ENCODE measurements at regions not wholly inside any gene's neighbourhood (a gene's known extent, or its start where the extent isn't known, plus 50 kb on each side); places are given as distances from the start of the nearest gene placed in this dataset.
"Not testable (repeated sequence)": the region's sequence is repeated elsewhere in the genome, so short reads cannot be mapped to it uniquely, and the experiment has no call there.

- not testable (repeated sequence) for H3K27ac ChIP-seq (ENCODE audit: low read depth, low read length); H3K9ac ChIP-seq (ENCODE audit: low read length); H3K4me3 ChIP-seq (ENCODE audit: low read depth, low read length); H3K36me3 ChIP-seq (ENCODE audit: control insufficient read depth, insufficient read depth, low read length); H3K27me3 ChIP-seq (ENCODE audit: control insufficient read depth, insufficient read depth, low read length); H3K4me1 ChIP-seq (ENCODE audit: control insufficient read depth, insufficient read depth, low read length)
- peaks cover 15% of the 10 kb centered on the region; the same call in 1 of the 2 replicates for H3K9me3 ChIP-seq (ENCODE audit: control insufficient read depth, insufficient read depth, low read depth, low read length)
Observed at GRCh38 chr6:40865259-40865658, 173.8 kb downstream of the UNC5CL start.

DNA sequence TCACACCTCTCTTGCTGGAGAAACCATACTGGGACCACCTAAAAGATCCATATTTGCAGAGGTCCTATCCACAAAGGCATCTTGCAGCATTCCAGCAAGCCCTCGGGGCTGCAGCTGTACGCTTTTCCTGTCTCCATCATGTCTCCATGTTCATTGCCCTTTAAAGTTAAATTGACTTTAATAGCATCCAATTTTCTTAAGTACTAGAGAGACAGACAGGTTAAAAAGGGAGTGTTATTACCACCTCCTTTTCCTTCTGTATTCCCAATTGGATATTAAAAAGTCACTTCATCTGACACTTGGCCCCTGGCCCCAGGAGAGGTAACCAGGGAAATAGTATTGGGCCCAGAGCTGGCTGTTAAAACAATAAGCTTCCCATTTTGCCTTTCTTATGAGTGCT, 178.6 kb downstream of the UNC5CL start:
- Histone ChIP-seq H3K36me3 (ENCODE audit: control insufficient read depth, insufficient read depth, low read length) (no peaks in the 10 kb centered on the region), H3K4me3 (ENCODE audit: low read depth, low read length) (no peak overlapping the region), H3K27ac (ENCODE audit: low read depth, low read length) (no peak overlapping the region), H3K4me1 (ENCODE audit: control insufficient read depth, insufficient read depth, low read length) (no peaks in the 10 kb centered on the region), H3K9ac (ENCODE audit: low read length) (no peak overlapping the region), H3K27me3 (ENCODE audit: control insufficient read depth, insufficient read depth, low read length) (no peaks in the 10 kb centered on the region), H3K9me3 (ENCODE audit: control insufficient read depth, insufficient read depth, low read depth, low read length) (peaks cover 8% of the 10 kb centered on the region; the same call in 1 of the 2 replicates)

GRCh38 chr6:40856271-40856670, 182.8 kb downstream of the UNC5CL start:
- Histone ChIP-seq H3K9me3 (ENCODE audit: control insufficient read depth, insufficient read depth, low read depth, low read length) (no peaks in the 10 kb centered on the region), H3K4me3 (ENCODE audit: low read depth, low read length) (no peak overlapping the region), H3K27ac (ENCODE audit: low read depth, low read length) (no peak overlapping the region), H3K36me3 (ENCODE audit: control insufficient read depth, insufficient read depth, low read length) (no peaks in the 10 kb centered on the region), H3K9ac (ENCODE audit: low read length) (no peak overlapping the region), H3K4me1 (ENCODE audit: control insufficient read depth, insufficient read depth, low read length) (no peaks in the 10 kb centered on the region), H3K27me3 (ENCODE audit: control insufficient read depth, insufficient read depth, low read length) (no peaks in the 10 kb centered on the region)

DNA sequence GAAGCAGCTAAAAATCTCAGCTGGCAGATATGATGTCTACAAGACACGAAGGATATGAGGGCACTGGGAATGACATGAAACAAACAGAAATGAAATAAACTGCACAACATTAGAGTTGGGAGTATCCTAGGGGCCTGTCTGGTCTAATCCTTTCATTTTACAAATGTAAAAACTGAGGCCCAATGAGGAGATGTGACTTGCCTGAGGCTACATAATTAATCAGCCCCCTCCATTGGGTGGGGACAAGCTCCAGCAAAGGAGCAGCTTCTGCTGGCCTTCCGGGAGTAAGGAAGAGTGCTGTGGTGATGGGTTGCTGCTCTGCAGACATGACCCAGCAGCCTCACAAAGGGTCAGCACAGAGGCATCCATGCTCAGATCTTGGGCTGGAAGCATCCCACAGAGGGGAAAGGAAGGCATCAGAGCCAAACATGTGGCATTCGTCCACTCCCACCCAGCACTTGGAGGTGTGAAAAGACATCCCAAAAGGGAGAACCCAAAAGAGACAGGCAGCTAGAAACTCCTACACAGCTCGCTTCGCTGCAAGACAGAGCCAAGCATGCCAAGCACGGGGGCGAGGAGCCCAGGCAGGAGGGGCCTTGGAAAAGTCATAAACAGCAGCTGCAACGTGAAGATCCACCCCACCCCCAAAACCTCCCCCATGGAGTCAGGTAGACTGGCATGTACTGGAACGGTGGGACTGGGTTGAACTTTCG, 183.7 kb downstream of the UNC5CL start:
- no peaks in the 10 kb centered on the region for H3K4me1 ChIP-seq (ENCODE audit: control insufficient read depth, insufficient read depth, low read length)
- no peak overlapping the region for H3K9ac ChIP-seq (ENCODE audit: low read length)
- no peak overlapping the region for H3K4me3 ChIP-seq (ENCODE audit: low read depth, low read length)
- H3K9me3 ChIP-seq (ENCODE audit: control insufficient read depth, insufficient read depth, low read depth, low read length) = no peaks in the 10 kb centered on the region
- H3K27ac ChIP-seq (ENCODE audit: low read depth, low read length) = no peak overlapping the region
- H3K27me3 ChIP-seq (ENCODE audit: control insufficient read depth, insufficient read depth, low read length) = no peaks in the 10 kb centered on the region
- no peaks in the 10 kb centered on the region for H3K36me3 ChIP-seq (ENCODE audit: control insufficient read depth, insufficient read depth, low read length)

DNA sequence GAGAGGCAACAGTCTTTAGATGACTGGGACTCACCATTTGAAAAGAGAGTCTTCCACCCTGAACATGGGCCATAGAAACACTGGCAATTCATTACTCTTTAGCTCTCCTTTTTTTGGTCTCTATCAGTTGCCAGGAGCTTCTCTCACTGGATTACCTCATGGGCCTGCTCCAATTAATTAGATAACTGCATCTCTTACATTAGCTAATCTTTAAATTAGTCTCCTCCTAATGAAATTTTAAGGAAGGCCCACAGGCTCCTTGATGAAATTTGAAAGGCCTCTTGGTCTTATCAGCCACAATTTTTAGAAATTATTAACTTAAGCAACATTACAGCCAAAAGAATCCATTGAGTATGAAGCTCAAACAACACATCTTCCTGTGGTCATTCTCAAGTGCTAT, 184.4 kb downstream of the UNC5CL start:
- no peaks in the 10 kb centered on the region for H3K4me1 ChIP-seq (ENCODE audit: control insufficient read depth, insufficient read depth, low read length)

DNA sequence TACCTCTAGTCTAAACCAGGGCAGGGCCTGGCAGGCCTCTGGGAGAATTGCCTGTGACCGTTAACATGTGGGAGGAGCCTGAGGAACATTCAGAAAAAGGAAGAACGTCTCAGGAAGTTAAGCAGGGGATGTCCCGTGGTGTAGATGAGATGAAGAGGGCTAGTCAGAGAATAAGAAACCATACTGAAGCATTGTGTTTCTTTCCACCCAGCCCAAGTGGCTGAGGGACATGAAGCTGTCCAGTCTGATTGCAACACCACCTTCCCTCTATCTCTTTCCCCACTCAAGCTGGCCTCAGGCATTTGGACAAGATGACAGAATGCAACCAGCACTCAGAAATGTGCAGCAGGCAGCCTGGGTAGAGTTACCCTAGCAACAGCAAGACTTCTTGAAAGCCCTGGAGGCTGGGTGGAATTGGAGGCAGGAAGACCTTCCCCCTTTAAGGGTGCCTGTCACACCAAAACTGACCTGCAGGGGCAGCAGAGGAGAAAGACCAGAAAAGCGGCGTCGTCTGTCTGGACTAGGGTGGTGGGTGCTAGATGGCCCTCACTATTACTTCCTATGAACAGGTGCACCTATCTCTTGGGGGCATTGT, 186.1 kb downstream of the UNC5CL start:
- Histone ChIP-seq H3K9me3 (ENCODE audit: control insufficient read depth, insufficient read depth, low read depth, low read length) (no peaks in the 10 kb centered on the region), H3K4me1 (ENCODE audit: control insufficient read depth, insufficient read depth, low read length) (no peaks in the 10 kb centered on the region; the same call in 1 of the 2 replicates), H3K27ac (ENCODE audit: low read depth, low read length) (no peak overlapping the region), H3K4me3 (ENCODE audit: low read depth, low read length) (no peak overlapping the region), H3K9ac (ENCODE audit: low read length) (no peak overlapping the region), H3K36me3 (ENCODE audit: control insufficient read depth, insufficient read depth, low read length) (no peaks in the 10 kb centered on the region), H3K27me3 (ENCODE audit: control insufficient read depth, insufficient read depth, low read length) (no peaks in the 10 kb centered on the region)

More for the DNA sequence above, 184.4 kb downstream of the UNC5CL start:
- Histone ChIP-seq H3K36me3 (ENCODE audit: control insufficient read depth, insufficient read depth, low read length) (no peaks in the 10 kb centered on the region), H3K27me3 (ENCODE audit: control insufficient read depth, insufficient read depth, low read length) (no peaks in the 10 kb centered on the region), H3K27ac (ENCODE audit: low read depth, low read length) (no peak overlapping the region), H3K9ac (ENCODE audit: low read length) (no peak overlapping the region), H3K4me3 (ENCODE audit: low read depth, low read length) (no peak overlapping the region), H3K9me3 (ENCODE audit: control insufficient read depth, insufficient read depth, low read depth, low read length) (no peaks in the 10 kb centered on the region)

DNA sequence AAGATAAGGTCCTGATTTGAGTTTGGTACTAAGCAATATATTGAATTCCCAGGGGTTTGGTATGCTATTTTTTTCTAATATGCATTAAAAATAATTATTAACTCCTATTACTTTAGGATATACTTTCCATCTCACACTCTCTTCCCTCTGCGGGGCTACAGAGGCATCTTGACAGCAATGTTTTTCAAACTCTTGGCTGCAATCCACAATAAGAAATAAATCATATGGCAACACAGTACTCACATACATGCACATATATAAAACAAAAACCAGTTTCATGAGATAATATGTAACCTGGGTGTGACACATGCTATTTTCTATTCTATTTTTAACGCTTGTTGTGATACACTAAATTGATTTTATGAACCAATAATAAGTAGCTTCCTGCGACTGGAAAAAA, 189.5 kb downstream of the UNC5CL start:
- H3K27me3 ChIP-seq (ENCODE audit: control insufficient read depth, insufficient read depth, low read length) = no peaks in the 10 kb centered on the region
- H3K36me3 ChIP-seq (ENCODE audit: control insufficient read depth, insufficient read depth, low read length) = no peaks in the 10 kb centered on the region

DNA sequence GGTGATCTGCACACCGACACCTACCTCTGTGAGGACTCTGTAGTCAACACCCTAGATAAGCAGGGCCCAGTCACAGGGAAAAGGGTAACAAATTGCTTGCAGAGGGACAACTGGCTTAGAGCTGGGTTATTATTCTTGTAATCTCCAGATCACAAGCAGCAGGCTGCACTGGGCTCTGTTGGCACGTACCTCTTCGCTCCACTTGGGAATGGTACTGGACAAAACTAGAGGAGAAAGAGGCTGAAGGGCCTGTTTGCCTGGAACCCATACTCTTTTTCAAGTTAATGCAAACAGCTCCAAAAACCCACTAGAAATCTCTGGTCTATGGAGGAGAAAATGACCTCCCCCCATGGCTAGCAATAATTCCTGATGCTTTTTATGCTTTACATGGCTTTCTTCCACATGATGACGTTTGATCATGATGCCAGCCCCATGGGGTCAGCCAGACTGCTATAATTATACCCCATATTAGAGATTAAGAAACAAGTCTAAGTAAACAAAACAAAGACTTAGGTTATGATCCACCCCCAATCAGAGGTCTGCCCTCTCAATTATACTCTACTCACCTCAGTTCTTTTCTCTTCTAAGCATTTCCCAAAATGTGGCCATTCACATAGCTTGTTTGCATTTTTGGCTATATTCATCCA, 190.0 kb downstream of the UNC5CL start:
- H3K9me3 ChIP-seq (ENCODE audit: control insufficient read depth, insufficient read depth, low read depth, low read length) = no peaks in the 10 kb centered on the region
- no peak overlapping the region for H3K27ac ChIP-seq (ENCODE audit: low read depth, low read length)
- H3K36me3 ChIP-seq (ENCODE audit: control insufficient read depth, insufficient read depth, low read length) = no peaks in the 10 kb centered on the region
- no peak overlapping the region for H3K4me3 ChIP-seq (ENCODE audit: low read depth, low read length)
- H3K4me1 ChIP-seq (ENCODE audit: control insufficient read depth, insufficient read depth, low read length) = no peaks in the 10 kb centered on the region; the same call in 1 of the 2 replicates
- no peak overlapping the region for H3K9ac ChIP-seq (ENCODE audit: low read length)
- H3K27me3 ChIP-seq (ENCODE audit: control insufficient read depth, insufficient read depth, low read length) = no peaks in the 10 kb centered on the region

More for the DNA sequence above, 189.5 kb downstream of the UNC5CL start:
- Histone ChIP-seq H3K4me1 (ENCODE audit: control insufficient read depth, insufficient read depth, low read length) (no peaks in the 10 kb centered on the region; the same call in 1 of the 2 replicates), H3K9me3 (ENCODE audit: control insufficient read depth, insufficient read depth, low read depth, low read length) (no peaks in the 10 kb centered on the region), H3K9ac (ENCODE audit: low read length) (no peak overlapping the region), H3K4me3 (ENCODE audit: low read depth, low read length) (no peak overlapping the region), H3K27ac (ENCODE audit: low read depth, low read length) (no peak overlapping the region)

- no peak overlapping the region for H3K9ac ChIP-seq (ENCODE audit: low read length)
- no peaks in the 10 kb centered on the region for H3K9me3 ChIP-seq (ENCODE audit: control insufficient read depth, insufficient read depth, low read depth, low read length)
- H3K27me3 ChIP-seq (ENCODE audit: control insufficient read depth, insufficient read depth, low read length) = no peaks in the 10 kb centered on the region
- H3K27ac ChIP-seq (ENCODE audit: low read depth, low read length) = no peak overlapping the region
- H3K4me1 ChIP-seq (ENCODE audit: control insufficient read depth, insufficient read depth, low read length) = no peaks in the 10 kb centered on the region; the same call in 1 of the 2 replicates
- no peak overlapping the region for H3K4me3 ChIP-seq (ENCODE audit: low read depth, low read length)
- H3K36me3 ChIP-seq (ENCODE audit: control insufficient read depth, insufficient read depth, low read length) = no peaks in the 10 kb centered on the region
Observed at GRCh38 chr6:40848038-40848437, 191.0 kb downstream of the UNC5CL start.

GRCh38 chr6:40845553-40845952, 193.5 kb downstream of the UNC5CL start:
- H3K27me3 ChIP-seq (ENCODE audit: control insufficient read depth, insufficient read depth, low read length) = no peaks in the 10 kb centered on the region
- no peaks in the 10 kb centered on the region for H3K9me3 ChIP-seq (ENCODE audit: control insufficient read depth, insufficient read depth, low read depth, low read length)
- no peak overlapping the region for H3K4me3 ChIP-seq (ENCODE audit: low read depth, low read length)
- H3K4me1 ChIP-seq (ENCODE audit: control insufficient read depth, insufficient read depth, low read length) = no peaks in the 10 kb centered on the region; the same call in 1 of the 2 replicates
- H3K27ac ChIP-seq (ENCODE audit: low read depth, low read length) = no peak overlapping the region
- H3K36me3 ChIP-seq (ENCODE audit: control insufficient read depth, insufficient read depth, low read length) = no peaks in the 10 kb centered on the region
- H3K9ac ChIP-seq (ENCODE audit: low read length) = no peak overlapping the region

- Histone ChIP-seq H3K27ac (ENCODE audit: low read depth, low read length) (no peak overlapping the region), H3K9ac (ENCODE audit: low read length) (no peak overlapping the region), H3K27me3 (ENCODE audit: control insufficient read depth, insufficient read depth, low read length) (no peaks in the 10 kb centered on the region), H3K9me3 (ENCODE audit: control insufficient read depth, insufficient read depth, low read depth, low read length) (no peaks in the 10 kb centered on the region), H3K4me3 (ENCODE audit: low read depth, low read length) (no peak overlapping the region), H3K36me3 (ENCODE audit: control insufficient read depth, insufficient read depth, low read length) (no peaks in the 10 kb centered on the region), H3K4me1 (ENCODE audit: control insufficient read depth, insufficient read depth, low read length) (no peaks in the 10 kb centered on the region; the same call in 1 of the 2 replicates)
Observed at GRCh38 chr6:40844246-40844645, 194.8 kb downstream of the UNC5CL start.

Measured in HUES6 (cell line).